HG02759 (cell line): ENCODE measurements at regions not wholly inside any gene's neighbourhood (a gene's known extent, or its start where the extent isn't known, plus 50 kb on each side); places are given as distances from the start of the nearest gene placed in this dataset.
"Not testable (repeated sequence)": the region's sequence is repeated elsewhere in the genome, so short reads cannot be mapped to it uniquely, and the experiment has no call there.

Source experiments
- ATAC-seq: cut with Tn5 transposase; IDR thresholded peaks from one replicate; pipeline ENCODE4 v1.9.1; 2021; ENCODE audit warnings: mild to moderate bottlenecking, moderate library complexity; ENCODE audit not compliant: unreplicated experiment

DNA sequence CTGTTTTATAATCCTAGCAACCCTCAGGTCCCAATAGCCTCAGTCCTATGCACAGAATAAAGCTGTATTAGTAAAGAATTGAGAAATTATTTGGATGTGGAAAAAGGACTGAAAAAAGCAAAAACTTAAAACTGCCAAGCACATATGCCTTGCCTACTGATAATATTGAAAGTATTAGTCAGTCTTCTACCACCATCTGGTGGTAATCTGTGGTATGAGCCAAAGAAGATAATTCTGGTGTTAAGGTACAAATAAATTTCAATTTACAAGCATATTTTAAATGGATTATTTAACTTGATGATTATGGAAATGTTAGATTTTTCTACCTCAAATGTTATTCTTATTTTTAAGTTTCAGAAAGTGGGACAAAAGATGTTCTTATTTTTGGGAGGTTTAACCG, 460.3 kb upstream of the KLHL1 start:
- peak; percentile 75 for ATAC-seq

DNA sequence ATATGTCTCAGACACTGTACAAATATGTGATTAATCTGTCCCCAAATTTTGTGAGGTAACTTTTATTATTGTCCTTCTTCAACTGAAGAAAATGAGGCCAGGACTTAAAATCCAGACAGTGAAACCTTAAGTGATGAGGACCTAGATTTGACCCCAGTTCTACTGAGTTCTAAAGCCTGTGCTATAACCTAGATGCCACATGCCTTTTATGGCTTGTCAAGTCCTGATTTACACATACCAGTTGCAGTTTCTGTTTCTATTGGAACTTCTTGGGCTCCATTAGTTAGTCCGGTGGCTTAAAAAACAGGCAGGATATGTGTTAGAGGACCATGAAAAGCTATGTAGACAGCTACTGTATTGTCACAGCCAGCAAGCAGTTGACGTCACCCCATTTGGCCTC, 436.5 kb upstream of the KLHL1 start:
- no peak for ATAC-seq

DNA sequence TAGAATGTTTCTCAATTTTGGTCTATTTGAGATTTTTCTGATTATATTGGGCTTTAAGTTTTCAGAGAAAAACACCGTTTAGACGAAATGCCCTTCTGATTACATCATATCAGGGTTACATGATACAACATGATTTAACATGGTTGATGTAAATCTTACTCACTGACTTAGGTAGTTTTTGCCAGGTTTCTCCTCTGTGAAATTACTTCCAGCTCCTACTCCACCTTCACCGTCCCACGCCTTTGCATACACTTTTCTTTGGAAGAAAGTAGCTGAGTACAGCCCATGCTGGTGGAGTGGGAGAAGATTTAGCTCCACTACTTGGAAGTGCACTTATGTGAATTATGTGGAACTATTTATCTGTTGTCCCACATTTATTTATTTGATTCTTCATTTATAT, 433.2 kb upstream of the KLHL1 start:
- no peak for ATAC-seq

DNA sequence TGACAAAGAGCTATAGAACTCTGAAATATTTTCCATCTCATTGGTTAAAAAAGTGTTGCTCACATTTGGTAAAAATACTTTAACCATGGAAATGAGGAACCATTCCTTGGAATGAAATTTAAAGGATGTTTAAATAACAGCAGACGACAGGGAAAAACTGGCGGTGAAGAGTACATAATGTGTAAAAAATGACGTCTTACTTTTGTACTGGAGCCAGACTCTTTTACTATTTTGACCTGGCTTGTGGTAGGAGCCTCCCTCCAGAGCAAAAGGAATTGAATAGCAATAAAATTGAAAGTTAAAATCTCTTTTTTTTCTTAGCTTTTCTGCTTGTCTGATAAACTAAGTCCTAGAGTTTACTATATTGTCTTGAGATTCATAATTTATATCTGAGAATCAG, 426.2 kb upstream of the KLHL1 start:
- ATAC-seq = no peak

DNA sequence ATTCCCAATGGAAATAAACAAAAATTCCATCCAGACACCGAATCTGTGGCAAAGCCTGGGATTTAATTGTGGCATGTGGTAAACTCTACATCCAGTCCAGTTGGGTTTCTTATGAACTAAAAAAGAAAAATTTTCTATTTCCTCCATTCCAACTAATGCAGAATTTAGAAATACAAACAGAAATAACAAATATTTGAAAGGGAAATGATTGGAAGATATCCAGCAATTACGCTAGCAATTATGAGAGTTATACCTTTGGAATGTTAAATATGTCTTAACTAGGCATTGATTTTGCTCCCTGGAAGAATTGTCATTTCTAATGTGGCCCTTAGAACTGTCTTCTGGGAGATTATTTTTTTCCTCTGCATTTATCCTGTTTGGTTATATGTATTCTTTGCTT, 421.4 kb upstream of the KLHL1 start:
- ATAC-seq = no peak

DNA sequence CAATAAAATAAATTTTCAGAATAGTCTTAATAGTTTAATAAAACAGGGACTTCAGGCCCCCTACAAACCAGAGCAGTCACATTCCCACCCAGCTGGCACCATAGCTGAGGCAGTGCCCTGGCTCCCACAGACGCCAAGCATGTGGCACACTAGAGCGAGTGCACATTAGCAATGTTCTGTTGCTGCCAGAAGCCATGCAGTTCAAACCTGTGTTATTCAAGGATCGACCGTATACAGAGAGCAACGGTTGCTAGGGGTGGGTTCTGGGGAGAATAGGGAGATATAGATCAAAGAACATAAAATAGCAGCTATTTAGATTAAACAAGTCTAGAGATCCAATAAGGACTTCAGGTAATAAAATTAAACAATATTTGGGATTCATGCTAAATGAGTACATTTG, 419.3 kb upstream of the KLHL1 start:
- ATAC-seq = no peak

DNA sequence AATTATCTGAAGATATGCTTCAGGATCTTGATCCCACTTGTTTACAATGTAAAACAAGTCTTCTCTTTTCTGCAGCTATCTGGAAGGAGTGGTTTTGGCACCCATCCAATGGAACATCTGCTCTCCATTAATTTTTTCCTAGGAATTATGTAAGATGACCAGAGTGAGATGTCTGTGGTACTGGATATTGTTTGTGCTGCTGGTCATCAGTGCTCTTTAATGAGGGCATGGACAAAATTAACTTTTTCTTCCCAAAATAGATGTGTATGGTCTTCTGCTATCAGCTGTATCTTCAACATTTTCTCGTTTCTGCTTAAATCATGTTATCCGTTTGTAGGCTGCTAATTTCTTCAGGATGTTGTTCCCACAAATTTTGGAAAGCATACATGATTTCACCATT, 415.4 kb upstream of the KLHL1 start:
- ATAC-seq = no peak

DNA sequence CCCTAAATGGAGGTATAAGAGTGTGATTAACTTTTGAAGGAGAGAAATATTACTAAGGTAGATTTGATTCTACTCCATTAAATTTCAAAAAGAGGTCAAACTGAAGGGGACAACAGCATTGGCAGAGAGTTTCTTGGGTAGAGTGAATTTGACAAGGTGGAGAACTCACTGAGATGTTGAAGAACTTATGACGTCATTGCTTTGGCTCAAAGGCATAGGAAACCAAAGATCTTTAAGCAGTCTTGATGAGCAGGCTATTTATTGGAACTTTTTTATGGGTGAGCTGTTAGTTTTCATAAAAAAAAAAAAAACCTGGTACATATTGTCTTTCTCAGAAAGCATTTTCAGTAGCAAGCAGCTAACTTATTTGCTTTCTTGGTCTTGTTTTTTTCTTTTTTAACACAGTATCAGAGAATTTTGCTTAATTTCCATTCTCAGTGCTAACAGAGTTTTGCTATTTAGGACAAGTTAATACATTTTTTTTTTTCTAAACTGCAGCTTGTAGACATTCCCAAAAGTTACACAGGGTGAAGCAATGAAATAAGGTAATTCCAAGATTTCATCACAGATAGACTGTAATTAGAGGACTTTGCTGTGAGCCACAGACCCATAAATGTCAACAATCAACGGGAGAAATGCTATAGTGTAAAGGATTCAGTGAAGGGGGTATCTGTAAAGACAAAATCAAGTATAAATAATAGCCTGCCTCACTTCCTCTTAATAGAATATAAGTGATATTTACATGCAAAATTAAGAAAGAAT, 412.2 kb upstream of the KLHL1 start:
- ATAC-seq = no peak

DNA sequence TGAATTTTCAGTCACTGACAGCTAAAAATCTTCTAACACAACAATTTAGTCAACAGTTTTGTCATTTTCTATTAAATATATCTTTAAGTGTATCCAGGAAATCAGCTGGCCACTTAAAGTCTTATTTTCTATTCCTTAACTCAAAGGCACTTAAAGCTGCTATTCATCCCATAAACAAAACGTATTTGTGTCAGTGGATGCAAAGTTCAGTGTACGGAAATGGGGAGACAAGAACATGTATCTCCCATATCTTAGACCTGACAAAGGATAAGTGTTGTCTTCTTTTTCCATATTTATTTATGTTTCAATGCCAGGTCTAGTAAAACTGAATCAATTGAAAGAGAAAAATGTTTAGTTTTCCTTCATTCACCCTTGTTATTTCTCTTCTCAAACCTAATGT, 409.8 kb upstream of the KLHL1 start:
- ATAC-seq = no peak

DNA sequence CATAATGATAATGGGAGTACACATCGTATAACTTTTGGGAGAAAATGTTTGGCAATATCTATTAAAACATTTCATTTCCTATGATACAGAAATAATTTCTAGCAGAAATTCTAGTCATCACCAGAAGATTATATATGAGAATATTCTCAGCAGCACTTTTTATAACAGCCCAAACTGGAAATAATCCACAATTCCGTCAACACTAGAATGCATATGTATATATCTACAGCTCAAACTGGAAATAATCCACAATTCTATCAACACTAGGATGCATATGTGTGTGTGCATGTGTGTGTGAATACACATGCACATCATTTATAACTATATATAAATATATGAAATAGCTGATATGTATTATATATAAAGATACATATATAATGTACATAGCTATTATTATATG, 408.0 kb upstream of the KLHL1 start:
- ATAC-seq = no peak

DNA sequence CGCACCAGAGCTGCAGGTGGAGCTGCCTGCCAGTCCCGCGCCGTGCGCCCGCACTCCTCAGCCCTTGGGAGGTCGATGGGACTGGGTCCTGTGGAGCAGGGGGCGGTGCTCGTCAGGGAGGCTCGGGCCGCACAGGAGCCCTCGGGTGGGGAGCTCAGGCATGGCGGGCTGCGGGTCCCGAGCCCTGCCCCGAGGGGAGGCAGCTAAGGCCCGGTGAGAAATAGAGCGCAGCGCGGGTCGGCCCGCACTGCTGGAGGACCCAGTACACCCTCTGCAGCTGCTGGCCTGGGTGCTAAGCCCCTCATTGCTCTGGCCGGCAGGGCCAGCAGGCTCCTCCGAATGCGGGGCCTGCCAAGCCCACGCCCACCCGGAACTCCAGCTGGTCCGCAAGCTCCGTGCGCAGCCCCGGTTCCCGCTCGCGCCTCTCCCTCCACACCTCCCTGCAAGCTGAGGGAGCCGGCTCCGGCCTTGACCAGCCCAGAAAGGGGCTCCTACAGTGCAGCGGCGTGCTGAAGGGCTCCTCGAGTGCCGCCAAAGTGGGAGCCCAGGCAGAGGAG, 403.7 kb upstream of the KLHL1 start:
- ATAC-seq = not testable (repeated sequence)

DNA sequence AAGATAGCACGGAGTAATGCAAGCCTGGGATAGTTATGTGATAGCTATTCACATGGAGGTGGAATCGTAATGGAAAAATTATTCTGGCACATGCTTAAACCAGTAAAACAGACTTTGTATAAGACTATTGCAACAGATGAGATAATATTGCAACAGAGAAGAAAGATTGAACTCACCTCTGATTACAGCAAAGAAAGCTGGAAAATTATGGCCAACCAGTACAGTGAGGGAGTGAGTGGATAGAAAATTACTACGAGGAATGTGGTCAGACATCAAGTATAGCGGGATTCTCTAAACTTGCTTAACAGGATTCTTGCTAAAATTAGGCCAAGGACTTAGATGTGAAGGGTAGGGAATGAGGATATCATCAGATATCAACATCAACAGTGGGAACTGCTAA, 397.6 kb upstream of the KLHL1 start:
- ATAC-seq = no peak

DNA sequence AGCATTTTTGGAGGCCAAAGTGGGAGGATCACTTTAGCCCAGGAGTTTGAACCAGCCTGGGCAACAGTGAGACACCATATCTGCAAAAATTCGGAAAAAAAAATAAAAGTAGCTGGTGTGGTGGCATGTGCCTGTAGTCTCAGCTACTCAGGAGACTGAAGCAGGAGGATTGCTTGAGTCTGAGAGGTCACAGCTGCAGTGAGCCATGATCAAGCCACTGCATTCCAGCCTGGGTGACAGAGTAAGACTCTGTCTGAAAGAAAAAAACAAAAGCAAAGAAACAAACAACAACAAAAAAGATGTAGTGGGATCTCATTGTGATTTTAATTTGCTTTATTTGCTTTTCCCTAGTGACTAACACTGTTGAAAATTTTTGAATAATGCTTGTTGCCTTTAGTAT, 394.7 kb upstream of the KLHL1 start:
- no peak for ATAC-seq

DNA sequence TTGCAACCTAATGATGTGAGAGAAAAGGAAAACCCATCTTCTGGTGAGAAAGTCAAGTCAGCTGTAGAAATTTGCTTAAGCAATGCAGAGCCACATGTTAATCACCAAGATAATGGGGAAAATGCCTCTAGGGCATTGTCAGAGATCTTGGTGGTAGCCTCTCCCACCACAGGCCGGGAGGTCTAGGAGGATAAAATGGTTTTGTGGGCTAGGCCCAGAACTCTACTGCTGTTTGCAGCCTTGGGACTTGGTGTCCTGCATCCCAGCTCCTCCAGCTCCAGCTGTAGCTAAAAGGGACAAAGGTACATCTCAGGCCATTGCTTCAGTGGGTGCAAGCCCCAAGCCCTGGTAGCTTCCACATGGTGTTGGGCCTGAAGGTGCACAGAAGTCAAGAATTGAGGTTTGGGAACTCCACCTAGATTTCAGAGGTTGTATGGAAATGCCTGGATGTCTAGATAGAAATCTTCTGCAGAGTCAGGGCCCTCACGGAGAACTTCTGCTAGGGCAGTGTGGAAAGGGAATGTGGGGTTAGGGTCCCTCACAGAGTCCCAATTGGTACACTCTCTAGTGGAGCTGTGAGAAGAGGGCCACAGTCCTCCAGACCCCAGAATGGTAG, 382.2 kb upstream of the KLHL1 start:
- ATAC-seq = no peak

DNA sequence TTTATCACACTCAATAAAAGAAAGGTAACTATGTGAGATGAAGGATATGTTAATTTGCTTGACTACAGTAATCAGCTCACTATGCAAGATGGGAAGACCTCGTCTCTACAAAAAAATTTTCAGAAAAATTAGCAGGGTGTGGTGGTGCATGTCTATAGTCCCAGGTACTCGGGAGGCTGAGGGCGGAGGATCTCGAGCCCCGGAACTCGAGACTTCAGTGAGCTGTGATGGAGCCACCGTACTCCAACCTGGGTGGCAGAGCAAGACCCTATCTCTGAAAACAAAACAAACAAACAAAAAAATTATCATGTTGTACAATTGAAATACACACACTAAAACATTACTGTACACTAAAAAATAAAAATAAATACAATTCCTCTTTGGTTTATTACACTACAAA, 376.7 kb upstream of the KLHL1 start:
- ATAC-seq = no peak

DNA sequence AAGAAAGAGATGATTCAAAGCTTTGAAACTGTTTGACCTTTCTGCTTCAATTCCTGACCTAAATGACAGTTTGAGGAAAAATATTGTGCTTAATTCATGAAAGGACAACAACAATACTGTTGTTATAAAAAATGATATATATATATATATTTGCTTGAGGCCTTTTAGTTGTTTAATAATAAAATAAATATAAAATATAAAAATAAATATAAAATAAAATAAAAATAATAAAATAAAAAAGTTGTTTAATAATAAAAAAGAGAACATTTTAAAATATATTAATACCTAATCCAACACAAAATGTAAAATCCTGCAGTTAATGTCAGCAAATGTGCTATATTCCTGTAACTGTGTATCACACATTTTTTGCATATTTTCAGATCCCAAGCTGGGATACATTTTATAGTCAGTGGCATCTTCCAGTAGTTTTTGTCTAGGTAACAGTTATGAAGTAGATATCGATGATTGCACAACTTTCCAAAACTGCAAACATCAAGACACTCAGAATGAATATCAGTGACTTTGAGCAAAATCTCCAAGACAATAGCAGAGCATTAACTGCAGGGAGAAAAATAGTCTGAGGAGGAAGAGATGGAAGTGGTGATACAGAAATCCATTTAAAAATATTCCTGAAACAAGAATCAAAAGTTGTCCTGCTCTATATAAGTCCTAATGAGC, 375.5 kb upstream of the KLHL1 start:
- ATAC-seq = no peak

DNA sequence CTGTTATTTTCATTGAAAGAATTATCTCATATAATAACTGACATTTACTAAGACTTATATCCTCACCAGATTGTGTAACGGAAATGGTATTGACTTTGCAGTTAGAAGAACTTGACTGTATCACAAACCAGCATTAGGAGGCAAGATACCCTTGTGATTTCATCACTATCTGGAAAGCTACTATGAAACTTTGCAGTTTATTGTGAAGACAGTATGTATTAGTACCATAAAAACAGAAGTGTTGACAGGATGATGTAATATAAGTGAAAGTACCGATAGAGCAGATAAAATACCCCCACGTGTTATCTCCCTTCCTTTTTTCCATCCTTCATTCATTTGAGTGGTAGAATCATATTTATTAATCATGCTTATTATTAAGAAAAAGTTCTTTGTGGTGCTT, 365.7 kb upstream of the KLHL1 start:
- ATAC-seq = no peak

DNA sequence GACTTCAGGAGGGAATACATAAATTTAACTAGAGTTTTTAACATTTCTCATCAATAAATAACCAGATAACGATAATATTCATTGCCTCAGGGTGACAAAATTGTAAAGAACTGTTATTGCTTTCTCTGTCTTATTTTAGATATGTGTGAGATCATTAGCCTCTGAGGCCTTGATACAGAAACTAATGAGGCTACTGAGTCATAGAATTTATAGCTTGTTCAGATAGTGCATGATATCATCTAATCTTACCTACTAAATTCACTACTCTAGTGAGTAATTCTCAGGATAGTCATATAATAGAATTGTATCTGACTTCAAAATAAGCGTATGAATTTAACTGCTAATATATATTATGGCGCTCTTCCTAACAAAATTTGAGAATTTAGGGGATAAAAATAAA, 360.8 kb upstream of the KLHL1 start:
- ATAC-seq = no peak

DNA sequence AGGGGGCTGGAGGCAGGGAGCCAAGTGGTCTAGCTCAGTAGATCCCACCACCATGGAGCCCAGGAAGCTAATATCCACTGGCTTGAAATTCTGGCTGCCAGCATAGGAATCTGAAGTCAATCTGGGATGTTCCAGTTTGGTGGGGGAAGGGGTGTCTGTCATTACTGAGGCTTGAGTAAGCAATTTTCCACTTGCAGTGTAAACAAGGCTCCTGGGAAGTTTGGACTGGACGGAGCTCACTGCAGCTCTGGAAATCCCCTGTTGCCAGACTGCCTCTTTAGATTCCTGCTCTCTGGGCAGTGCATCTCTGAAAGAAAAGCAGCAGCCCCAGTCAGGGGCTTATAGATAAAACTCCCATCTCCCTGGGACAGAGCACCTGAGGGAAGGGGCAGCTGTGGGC, 349.2 kb upstream of the KLHL1 start:
- no peak for ATAC-seq

DNA sequence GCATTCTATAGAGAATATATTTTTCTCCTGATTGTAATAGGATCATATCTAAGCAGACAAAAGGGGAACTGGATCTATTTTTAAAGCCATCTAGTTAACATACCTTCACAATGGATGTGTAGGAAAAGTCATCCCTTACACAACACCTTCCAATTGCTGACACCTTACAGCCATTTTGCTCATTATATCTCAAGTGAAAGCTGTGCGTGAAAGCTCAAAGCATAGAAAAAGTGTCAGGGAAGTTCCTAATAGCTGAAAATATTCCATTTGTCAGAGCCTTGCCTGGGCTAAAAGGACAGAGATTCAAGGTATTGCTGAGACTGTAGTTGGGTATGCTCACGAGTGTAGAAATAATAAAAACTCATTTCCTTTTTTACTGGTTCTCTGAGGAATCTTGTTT, 340.6 kb upstream of the KLHL1 start:
- no peak for ATAC-seq

DNA sequence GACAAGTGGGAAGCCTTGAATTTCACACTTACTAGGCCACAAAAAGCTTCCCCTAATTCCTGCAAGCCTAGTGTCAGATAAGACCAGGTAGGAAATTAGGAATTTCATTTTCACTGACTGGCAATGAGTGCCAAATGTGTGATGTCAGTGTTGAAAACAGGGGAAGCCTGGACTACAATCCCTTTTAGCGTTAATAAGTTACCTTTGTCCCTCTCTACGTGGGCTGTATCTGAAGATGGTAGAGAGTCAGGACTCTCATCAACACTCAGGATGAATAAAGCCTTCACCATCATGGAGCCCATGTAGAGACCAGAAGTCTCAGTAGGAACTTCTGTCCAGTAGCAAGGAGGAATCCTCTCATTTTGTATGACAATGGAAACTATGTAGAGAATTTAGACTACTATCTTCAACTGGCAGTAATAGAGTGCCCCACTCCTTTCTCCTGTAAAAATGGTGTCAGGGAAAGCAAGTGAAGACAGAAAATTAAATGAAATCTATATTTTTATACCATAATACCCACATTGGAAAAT, 324.1 kb upstream of the KLHL1 start:
- no peak for ATAC-seq

DNA sequence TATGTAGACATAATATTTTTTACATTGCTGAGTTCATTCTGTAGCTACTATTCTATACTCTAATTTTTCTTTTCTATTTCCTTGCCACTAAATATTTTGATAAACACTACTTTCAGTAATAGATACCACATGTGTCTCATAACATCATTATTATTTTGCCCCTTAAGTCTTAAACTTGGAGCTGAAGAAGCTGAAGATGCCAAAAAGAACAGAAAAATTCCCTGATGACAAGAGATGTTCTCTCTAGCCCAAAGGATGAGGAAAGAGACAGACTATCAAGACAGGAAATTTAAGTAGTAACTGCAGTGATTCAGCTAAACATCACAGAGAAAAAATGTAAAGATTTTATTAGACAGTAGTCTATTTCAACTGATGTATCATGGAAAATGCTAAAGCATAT, 322.0 kb upstream of the KLHL1 start:
- no peak for ATAC-seq
